Uterus (tissue), 3 donors: ENCODE measurements at regions not wholly inside any gene's neighbourhood (a gene's known extent, or its start where the extent isn't known, plus 50 kb on each side); places are given as distances from the start of the nearest gene placed in this dataset.
A peak's percentile ranks its signal among the peaks of the same experiment; 100 is the strongest.

Source experiments
- DNase-seq, 2 donors: peaks; one replicate each; pipeline ENCODE4 v3.0.0-alpha.2; 2019 to 2020
- H3K27ac ChIP-seq, 2 donors: fragments of 200-600 bp; sonication (generic); 1 replicate in 1 of 2; 2 replicates in 1 of 2; pipeline ENCODE4 v1.5.1; 2016 to 2018
- H3K27me3 ChIP-seq, 2 donors: fragments of 200-600 bp; sonication (generic); one replicate each; pipeline ENCODE4 v1.5.1; 2018 to 2019; ENCODE audit warnings: control low read depth in 1 of 2
- H3K36me3 ChIP-seq, 2 donors: fragments of 200-600 bp; sonication (generic); one replicate each; pipeline ENCODE4 v1.5.1; 2019; ENCODE audit warnings: control low read depth in 1 of 2
- H3K4me1 ChIP-seq, 2 donors: fragments of 200-600 bp; sonication (generic); one replicate each; pipeline ENCODE4 v1.5.1; 2018 to 2019; ENCODE audit warnings: control low read depth in 1 of 2
- H3K4me3 ChIP-seq, 2 donors: fragments of 200-600 bp; sonication (generic); 1 replicate in 1 of 2; 2 replicates in 1 of 2; pipeline ENCODE4 v1.5.1; 2018 to 2019; ENCODE audit warnings: mild to moderate bottlenecking in 1 of 2
- H3K9me3 ChIP-seq, 2 donors: fragments of 200-600 bp; sonication (generic); one replicate each; pipeline ENCODE4 v1.5.1; 2019; ENCODE audit warnings: control low read depth in 1 of 2
- CTCF ChIP-seq, 4 experiments: fragments of 200-600 bp in 2 of 4; fragments of 450-650 bp in 2 of 4; sonication (generic) in 2 of 4; IDR thresholded peaks; one replicate each; pipeline ENCODE4 v1.5.1; 2016 to 2019; ENCODE audit warnings: antibody characterized with exemption in 4 of 4, mild to moderate bottlenecking in 2 of 4, moderate library complexity in 1 of 4
- POLR2A ChIP-seq, 2 donors: fragments of 450-650 bp; IDR thresholded peaks; one replicate each; pipeline ENCODE4 v1.6.1; 2016; ENCODE audit warnings: antibody characterized with exemption in 2 of 2, mild to moderate bottlenecking in 1 of 2, moderate library complexity in 1 of 2
- intact Hi-C: fragments of 100-400 bp; cut with DNase I; formaldehyde crosslinking; loops from one replicate; pipeline ENCODE4 v1.15.1; 2023; ENCODE audit warnings: low total_unique reads
- donor health status: DM: yes; HTN: yes; CAD: no.

GRCh38 chr11:116691771-116692177 lies 81.0 kb downstream of the BUD13 start:
- TF ChIP-seq CTCF (IDR thresholded peaks at IDR 0.05): peak; percentile 71 to 80 (median 76)
- TF ChIP-seq POLR2A (IDR thresholded peaks at IDR 0.05): no peak
- no peaks in the 10 kb centered on the region for H3K27me3 ChIP-seq
- H3K4me1 ChIP-seq: no peaks in the 10 kb centered on the region
- H3K9me3 ChIP-seq: no peaks in the 10 kb centered on the region
- no peak overlapping the region for H3K27ac ChIP-seq
- intact Hi-C loops: loop anchor here (5.0 kb wide), 1 partner anchor 239 kb away; no protein-coding TSS in a partner anchor
- no peaks in the 10 kb centered on the region for H3K36me3 ChIP-seq
- no peak overlapping the region for H3K4me3 ChIP-seq
- DNase-seq: peak; percentile 24 to 37

DNA sequence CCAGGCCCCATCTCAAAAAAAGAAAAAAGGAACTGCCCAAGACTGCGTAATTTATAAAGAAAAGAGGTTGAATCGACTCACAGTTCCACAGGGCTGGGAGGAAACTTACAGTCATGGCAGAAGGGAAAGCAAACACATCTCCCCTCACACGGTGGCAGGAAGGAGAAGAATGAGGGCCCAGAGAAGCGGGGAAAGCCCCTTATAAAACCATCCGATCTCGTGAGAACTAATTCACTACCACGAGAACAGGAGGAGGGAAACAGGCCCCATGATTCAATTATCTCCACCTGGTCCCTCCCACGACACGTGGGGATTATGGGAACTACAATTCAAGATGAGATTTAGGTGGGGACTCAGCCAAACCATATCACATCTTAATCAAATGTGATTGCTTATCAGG lies 82.2 kb downstream of the BUD13 start:
- H3K36me3 ChIP-seq: no peaks in the 10 kb centered on the region
- TF ChIP-seq CTCF (IDR thresholded peaks at IDR 0.05): no peak
- no peak for TF ChIP-seq POLR2A (IDR thresholded peaks at IDR 0.05)
- no peak overlapping the region for H3K4me3 ChIP-seq
- no peak for DNase-seq
- no peaks in the 10 kb centered on the region for H3K9me3 ChIP-seq
- no peaks in the 10 kb centered on the region for H3K4me1 ChIP-seq
- no peaks in the 10 kb centered on the region for H3K27me3 ChIP-seq
- no peak overlapping the region for H3K27ac ChIP-seq
- intact Hi-C loops: loop anchor here (5.0 kb wide), 1 partner anchor 238 kb away; no protein-coding TSS in a partner anchor

DNA sequence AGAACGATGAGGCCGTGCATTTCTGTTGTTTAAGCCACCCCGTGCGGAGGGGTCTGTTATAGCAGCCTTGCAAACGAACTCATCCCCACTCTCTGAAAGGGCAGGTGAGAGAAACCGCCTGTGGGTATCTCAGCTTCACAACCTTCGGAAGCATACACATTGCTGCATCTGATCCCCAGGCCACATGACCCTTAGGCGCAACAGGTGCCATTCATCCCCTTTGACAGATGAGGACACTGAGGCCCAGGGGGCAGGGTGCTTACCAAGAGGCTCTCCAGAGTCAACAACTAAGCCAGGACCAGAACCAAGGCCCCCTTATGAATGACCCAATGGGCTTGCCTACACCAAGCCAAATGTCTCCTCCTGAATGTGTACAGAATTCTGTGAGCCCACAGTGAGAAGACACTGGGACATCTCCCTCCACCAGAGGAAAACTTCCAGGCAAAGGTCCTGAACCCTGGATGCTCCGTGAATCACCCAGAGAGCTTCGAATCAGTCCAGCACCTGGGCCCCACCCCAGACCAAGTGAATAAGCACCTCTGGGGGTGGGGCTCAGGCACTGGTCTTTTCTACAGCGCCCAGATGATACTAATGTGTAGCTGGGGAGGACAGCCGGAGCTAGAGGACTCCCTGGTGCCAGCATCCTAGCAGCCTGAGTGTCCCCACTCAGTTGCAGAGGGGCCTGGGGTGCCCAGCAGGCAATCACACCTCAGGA lies 83.2 kb downstream of the BUD13 start:
- peak in 1 of 2 donors; percentile 3 for DNase-seq
- no peaks in the 10 kb centered on the region for H3K4me1 ChIP-seq
- intact Hi-C loops: loop anchor here (5.0 kb wide), 1 partner anchor 237 kb away; no protein-coding TSS in a partner anchor
- H3K27ac ChIP-seq: no peak overlapping the region
- no peaks in the 10 kb centered on the region for H3K27me3 ChIP-seq
- no peaks in the 10 kb centered on the region for H3K36me3 ChIP-seq
- H3K9me3 ChIP-seq: no peaks in the 10 kb centered on the region
- no peak overlapping the region for H3K4me3 ChIP-seq
- TF ChIP-seq POLR2A (IDR thresholded peaks at IDR 0.05): no peak
- TF ChIP-seq CTCF (IDR thresholded peaks at IDR 0.05): no peak

- H3K27ac ChIP-seq: no peak overlapping the region
- no peaks in the 10 kb centered on the region for H3K27me3 ChIP-seq
- no peaks in the 10 kb centered on the region for H3K9me3 ChIP-seq
- H3K4me1 ChIP-seq: no peaks in the 10 kb centered on the region
- TF ChIP-seq POLR2A (IDR thresholded peaks at IDR 0.05): no peak
- no peaks in the 10 kb centered on the region for H3K36me3 ChIP-seq
- no peak overlapping the region for H3K4me3 ChIP-seq
- intact Hi-C loops: no loop called here
- no peak for DNase-seq
These were observed 84.6 kb downstream of the BUD13 start for GRCh38 chr11:116688202-116688540.

GRCh38 chr11:116687458-116688201 lies 85.2 kb downstream of the BUD13 start:
- Histone ChIP-seq H3K4me3 (no peak overlapping the region), H3K4me1 (no peaks in the 10 kb centered on the region), H3K36me3 (no peaks in the 10 kb centered on the region), H3K27ac (no peak overlapping the region), H3K27me3 (no peaks in the 10 kb centered on the region), H3K9me3 (no peaks in the 10 kb centered on the region)
- no peak for TF ChIP-seq CTCF (IDR thresholded peaks at IDR 0.05)
- no peak for DNase-seq
- intact Hi-C loops: no loop called here
